GM21390 (cell line): ENCODE measurements at regions not wholly inside any gene's neighbourhood (a gene's known extent, or its start where the extent isn't known, plus 50 kb on each side); places are given as distances from the start of the nearest gene placed in this dataset.

Source experiments
- ATAC-seq: cut with Tn5 transposase; IDR thresholded peaks from one replicate; pipeline ENCODE4 v1.9.1; 2021; ENCODE audit not compliant: unreplicated experiment

DNA sequence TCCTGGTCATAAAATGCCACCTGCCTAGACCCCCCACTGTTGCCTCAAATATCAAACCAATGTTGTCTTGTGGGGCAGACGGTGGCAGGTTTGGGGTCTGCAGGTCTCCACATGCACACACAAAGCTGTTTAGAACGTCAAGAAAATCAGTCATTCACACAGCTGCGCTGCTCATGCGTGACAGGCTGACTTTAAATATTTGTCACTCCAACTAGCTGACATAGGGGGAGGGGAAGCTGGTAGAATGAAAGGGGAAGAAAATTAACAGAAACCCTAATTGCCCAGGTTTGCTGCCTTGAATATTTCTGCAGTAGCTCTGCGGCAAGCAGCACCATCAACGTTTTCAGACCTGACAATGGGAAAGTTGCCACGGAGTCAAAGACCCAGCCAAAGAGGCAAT lies 201.8 kb downstream of the ABHD5 start:
- ATAC-seq = peak; percentile 72

DNA sequence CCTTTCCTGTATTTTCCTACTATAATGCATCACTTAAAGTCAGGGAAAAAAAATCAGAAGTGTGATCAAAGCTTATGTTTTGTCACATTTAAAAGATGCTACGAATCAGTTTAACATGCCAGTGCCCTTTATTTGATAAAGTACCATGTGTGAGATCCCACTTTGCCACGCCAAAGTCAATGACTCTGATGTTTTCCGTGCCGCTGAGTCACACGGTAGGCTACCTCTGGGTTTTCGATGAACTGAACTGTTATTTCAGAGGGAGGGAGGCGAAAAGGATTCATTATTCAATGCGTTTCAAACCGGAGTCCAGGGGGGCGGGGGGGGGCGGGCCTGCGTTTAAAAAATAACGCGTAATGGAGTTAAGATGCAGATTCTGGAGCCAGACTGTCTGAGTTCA lies 203.0 kb downstream of the ABHD5 start:
- ATAC-seq = no peak

DNA sequence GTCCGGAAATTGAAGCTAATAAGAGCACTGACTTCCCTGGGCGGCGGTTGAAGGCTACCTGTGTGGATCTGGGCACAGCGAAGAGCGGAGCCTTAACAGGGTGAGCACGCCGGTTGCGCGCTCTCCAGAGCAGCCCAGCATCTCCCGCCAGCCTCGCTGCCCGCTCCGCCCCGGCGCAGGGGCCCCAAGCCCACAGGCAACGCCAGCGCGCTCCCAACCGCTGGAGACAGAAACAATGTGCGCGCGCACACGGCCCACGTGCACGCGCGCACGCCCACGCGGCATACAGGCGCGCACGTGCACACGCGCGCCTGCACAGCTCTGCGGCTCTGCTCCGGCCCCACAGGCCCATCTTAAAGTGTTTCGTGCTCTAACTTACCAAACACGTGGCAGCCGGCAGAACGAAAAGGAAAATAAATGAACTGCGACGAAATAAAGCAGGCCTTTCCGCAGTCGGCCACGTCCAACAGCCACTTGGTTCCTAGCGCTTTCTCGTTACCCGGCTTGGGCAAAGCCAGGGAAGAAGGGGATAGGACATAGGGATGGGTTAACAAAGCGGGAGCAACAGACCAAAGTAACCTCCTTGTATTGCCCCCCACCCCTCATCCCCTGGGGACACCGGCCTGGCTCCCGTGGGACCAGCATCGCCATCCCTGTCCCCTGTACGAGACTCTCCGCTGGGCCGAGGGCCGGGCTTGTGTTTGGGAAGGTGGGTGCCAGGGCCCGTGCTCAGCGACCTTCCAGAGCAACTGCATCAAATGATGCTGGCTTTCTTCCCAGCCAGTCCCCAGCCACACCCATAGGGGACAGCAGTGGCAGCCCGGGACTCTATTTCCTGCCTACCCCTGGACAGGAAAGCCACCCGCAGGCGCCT lies 203.7 kb downstream of the ABHD5 start:
- peak; percentile 65 for ATAC-seq

DNA sequence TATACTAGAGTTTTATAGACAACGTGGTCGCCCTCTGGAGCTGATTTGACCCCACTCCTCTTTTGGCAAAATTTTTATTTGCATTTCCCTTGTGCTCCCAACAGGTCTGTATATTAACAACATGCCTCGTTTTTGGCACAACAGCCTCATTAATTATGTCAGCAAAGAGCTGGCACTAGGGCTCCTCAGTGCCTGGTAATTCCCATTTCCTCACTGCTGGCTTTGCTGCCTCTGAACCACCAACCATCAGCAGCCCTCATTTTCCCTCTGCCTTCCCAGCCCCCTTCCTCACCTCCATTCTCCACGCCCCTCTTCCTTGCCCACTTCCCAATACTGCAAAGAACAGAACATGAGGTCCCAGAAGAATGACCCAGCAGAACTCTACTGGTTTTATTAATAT lies 204.8 kb downstream of the ABHD5 start:
- ATAC-seq = no peak

DNA sequence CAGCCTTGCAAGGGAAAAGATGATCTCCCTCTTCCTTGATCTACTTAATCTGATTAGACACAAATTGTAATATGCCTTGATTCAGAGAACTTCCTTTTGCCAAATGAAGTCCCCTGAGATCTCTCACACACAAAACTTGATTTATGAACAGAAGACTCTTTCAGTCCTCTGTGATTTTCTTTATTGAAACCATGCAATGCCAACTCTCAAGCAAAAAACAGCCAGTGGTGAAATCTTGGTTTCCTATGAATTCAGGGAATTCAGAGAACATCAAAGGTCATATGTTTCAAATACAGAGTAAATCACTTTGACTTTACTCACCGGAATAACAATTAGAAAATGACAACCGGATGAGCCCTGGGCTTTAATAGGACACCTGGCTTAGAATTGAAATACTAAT lies 211.7 kb downstream of the ABHD5 start:
- ATAC-seq = no peak

DNA sequence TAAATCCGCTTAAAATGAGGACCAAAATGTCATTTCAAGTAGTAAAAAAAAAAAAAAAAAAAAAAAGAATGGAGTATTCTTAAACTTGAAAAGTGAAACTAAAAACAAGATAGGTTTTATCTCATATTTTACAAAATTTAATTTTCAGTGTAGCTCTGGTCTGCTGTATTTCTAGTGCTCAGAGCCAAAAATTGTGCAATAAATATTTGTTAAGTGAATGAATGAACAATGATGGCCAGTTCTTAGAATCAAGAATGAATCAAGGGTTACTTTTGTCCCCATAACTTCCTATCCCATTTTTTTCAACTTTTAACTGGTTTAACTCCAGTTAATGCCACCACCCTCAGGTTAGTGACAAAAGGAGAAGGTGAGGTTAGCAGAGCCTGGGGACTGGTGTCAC lies 214.4 kb downstream of the ABHD5 start:
- ATAC-seq = no peak

DNA sequence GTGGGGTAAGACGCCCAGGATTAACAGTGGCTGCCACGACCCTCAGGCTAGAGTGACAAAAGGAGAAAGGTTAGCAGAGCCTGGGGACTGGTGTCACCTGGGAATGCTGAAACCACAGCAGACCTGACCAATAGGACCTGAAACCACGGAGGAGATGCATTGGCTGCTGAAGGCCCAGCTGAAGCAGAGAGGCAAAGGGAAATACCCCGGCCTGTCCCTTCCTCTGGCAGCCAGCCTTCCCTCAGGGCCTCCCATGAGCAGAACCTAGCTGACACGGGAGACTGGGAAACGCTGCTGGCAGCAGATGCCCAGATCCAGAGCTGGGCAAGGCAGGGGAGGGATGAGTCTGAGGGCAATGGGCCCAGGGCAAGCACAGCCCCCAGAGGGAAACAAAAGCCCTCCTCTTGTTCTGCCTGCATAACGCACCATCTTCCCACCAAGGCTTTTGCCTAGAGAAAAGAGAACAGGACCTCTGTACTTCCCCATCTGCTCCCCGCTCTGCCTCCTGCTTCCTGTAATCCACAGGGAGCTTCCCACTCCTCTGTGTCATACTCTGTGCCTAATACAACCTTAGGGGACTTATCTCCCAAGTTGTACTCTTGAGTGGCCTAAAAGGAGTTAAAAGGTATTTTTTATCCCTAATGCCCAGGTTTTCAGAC lies 216.2 kb downstream of the ABHD5 start:
- peak; percentile 34 for ATAC-seq

DNA sequence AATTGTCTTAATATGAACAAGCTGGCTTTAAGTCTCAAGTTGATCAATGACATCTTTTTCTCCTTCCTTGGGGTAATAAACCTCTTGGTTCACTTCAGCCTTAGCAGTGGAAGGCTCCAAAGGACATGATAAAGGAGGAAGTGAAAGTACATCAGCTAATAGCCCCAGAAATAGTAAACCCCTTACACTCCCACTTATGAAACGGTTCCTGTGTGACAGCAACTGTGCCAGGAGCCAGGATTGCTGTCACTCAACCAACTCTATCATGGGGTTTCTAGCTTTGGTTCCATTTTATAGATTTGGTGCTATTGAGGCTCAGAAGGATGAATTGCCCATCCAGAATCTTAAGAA lies 216.7 kb downstream of the ABHD5 start:
- peak; percentile 94 for ATAC-seq

DNA sequence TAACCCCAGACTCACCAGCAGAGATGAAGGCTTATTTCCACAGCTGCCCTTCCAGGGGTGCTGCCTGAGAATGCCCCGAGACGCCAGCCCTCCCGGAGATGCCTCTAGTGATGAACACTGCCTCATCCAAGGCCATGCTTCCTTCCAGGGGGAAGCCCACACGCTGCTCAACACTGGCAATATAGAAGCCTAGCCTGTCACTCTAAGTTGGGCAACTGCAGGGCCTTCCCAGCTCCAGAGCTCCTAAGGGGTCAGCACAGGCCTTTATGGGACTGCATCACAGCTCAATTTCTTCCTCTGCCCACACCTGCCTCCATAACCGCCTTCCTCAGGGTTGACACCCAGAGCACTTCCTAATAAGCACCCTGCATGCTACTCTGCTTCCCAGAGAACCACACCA lies 217.7 kb downstream of the ABHD5 start:
- ATAC-seq = no peak

DNA sequence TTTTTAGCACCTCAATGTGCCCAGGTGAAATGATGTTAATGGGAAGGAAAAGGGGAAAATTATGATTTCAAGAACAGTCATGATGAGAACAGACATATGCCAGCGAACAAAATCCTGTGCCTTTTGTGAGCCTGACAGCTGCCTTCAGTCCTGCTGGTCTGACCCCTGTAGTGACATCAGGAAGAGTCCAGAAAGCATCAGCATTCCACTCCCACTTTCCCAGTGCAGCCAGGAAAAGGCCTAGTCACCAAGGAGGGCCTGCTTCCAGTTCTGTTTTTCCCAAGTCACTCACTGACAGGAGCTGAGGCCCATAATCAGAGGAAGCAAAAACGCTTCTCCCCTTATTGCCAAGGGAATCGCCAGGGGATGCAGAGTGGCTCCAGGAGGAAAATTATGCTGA lies 218.4 kb downstream of the ABHD5 start:
- ATAC-seq = no peak

DNA sequence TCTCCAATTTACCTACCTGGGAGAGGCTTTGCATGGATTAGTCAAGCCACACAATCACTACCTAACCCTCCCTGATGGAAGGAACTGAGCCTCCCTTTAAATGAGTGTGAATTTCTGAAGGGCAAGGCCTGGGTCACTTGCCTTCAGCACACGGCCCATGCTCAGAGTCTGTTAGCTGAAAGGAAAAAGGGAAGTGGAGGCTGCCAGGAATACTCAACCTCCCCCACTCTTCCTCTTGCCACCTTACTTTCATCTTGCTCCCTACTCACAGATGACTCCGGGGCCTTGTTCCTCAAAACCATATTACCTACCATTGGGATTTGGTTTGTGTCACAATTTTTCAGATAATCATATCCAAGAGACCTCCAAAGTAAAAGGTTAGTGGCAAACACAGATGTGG lies 220.0 kb downstream of the ABHD5 start:
- ATAC-seq = no peak

DNA sequence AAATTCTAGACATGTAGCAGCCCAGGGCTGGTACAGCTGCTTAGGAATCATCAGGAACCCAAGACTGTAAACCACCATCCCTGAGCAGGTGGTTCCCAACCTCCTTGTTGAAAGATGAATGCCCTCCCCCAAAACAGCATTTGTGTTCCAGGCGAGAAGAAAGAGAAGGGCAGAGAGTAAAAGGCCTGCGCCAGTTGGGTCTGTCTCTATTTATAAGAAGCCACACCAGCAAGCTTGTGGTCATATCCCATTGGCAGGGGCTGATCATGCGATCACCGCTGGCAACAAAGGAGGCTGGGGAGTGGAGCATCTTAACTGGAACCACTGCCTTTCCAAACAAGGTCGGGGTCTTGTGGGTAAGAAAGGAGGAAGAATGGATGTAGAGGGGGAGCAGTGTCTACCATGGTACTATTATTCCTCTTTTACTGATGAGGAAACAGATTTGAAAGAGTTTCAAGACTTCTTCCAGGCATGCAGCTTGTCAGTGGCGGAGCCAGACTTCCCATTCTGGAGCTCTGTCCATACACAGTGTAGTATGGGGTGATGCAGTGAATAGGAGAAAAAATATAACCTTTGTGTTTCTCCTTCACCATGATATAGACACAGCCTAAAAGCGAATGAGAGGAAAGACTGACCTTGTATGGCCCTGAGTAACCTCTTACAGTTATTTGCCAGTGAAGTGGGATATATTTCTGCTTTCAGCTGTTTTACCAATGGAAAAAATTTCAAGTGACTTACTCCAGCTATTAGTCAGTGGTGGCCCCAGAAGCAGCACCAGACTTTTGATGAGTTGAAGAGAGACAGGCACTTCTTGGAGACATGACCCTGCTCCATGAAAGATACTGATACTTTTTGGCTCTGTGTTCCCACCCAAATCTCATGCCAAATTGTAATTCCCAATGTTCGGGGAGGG lies 222.6 kb downstream of the ABHD5 start:
- no peak for ATAC-seq

DNA sequence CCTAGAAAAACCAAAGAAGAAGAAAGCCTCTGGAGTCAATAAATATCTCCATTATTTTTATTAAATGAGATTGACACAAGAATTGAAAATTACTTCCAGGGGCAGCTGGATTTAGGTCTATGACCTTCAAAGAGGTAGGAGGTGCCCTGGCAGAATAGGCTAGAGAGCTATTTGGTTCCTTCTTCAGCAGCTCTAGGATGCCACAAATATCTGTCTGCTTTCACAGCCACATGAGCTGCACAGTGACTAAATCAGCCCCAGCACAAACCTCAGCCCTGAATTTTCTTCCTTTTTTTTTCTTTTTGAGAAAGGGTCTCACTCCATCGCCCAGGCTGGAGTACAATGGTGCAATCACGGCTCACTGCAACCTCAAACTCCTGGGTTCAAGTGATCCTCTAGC lies 223.5 kb downstream of the ABHD5 start:
- ATAC-seq = no peak

DNA sequence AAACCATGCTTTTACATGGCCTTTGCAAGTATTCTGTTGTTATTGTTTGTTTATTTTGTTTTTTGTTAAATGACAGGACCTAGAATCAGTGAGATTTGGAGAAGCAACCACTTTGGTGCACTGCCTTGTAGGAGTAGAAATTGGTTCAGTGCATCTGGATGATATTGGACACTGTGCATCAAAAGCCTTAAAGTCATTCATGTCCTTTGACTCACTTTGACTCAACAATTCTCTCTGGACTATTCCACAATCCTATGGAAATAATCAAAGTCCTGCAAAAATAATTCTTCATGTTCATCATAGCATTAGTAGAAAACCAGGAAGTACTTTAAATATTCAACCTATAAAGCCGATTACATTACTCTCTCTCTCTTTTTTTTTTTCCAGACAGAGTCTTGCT lies 224.8 kb downstream of the ABHD5 start:
- ATAC-seq = no peak

DNA sequence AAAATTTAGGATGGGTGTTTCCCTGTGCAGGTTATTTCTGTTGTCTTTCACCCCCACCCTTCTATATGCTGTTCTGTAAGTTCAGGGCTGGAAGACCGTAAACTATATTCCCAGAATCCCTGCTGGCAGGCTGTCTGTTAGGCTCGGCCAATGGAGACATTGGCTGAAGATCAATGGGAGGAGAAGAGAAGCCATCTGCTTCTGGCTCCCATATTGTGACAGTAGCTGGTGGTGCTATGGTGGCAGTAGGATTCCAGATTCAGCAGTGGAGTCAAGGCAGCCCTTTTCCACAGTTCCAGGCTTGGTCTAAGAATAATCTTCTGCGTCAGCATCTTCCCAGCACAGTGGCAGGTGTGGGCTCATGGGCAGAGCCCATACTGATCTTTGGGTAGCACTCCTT lies 226.6 kb downstream of the ABHD5 start:
- no peak for ATAC-seq

DNA sequence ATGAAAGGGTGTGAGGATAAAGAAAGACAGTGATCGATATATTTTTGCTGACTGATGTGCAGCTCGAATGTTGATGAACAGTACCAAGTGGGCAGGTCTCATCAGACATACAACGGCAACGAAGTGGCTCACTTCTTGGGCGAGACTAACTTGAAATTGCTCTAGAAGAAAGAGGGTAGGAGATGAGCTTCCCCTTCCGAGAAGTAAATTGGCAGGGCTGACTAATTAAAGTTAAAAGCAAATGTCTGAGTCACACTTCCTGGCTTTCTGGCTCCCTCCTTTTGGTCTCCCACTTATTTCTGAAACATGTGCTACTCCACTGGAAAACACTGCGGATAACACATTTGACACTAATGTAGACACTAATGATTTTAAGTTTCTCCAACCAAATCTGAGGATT lies 228.3 kb downstream of the ABHD5 start:
- no peak for ATAC-seq

DNA sequence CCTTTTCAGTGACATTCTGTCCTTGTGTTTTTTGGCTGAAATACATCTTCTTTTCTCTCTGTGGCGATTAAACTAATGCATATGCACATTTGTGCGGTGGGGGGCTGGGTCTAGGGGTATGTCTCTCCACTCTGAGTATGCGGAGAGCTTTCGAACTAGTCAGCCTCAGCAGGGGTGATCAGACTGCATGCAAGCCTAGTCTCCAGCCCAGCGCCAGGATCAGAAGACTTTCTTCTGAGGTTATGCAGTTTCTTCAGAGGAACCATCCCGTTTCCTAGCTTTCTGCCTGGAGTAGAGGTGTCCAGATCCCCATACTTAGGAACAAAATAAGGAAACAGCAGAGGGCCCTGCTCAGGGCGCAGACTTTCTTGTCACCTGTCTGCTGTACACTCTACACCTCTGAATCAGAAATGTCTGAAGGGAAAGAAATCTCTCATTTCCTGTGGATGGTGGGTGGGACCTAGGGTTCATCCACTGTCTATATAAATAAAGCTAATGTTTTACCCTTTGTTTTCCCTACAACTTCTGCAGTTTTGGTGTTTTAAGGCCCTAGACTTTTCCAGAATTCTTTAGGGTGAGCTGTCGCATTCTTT lies 230.4 kb downstream of the ABHD5 start:
- no peak for ATAC-seq

DNA sequence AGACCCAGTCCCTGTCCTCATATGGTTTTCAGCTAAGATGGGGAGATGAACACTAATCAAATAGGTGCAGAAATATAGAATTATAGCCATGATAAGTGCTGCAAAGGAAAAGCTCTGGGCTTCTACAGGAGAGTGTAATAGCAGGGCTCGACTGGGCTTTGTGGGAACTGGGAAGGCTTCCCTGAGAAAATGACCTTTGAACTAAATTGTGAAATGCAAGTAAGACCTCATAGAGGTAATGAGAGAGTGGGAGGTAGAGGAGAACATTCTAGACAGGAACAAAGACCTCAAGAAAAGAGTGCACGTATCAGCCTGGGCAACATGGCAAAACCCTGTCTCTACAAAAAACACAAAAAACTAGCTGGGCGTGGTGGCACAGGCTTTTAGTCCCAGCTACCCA lies 231.6 kb downstream of the ABHD5 start:
- ATAC-seq = no peak

DNA sequence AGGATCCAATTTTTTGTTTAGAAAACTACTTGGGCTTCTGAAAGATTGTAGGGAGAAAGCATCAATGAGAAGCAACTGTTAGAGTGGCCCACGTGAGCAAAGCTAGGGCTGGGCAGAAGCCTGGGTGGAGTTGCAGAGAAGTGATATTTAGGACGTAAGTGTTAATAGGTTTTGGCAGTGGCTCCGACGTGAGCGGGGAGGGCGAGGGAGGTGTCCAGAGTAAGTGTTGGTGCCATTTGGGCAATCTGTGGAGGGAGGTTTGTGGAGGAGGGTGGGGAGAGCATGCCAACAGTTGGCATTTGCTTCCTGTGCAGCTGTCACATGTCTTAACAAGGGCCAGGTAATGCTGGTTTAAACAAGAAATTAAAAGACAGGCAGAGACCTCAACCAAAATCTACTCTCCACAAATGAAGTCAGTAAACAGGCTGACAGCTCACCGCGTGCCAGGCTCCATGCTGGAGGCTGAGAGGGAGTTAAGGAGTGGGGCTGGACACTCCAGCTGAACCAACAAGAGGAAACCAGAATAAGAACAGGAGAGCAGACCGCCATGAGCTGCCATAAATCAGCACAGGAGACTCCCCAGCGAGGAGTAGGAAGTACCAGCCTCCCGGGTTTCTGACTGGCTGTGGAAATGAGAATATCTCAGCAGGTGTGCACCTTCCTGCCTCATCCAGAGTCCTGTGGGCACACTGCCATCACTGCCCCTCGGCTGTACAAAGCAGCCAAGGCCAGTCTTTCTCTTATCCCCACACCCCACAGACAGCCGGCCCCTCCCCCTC lies 232.6 kb downstream of the ABHD5 start:
- no peak for ATAC-seq

DNA sequence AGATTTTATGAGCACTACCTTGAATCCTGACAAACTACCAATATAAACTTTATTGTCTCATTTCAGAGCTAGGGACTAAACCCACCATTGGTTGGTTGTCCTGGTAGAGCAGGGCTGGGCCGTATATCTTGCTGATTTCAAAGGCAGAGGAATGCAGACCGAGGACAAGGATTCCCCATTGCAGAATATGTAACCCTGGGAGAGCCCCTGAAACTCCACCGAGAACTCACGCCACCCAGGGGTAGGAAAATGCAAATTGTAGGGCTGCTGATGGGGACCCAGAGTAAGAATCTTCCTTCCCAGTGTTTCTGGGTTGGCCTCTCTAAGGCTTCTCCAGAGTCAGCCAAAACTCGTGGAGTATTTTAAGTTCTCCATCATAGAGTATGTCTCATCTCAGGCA lies 235.3 kb downstream of the ABHD5 start:
- no peak for ATAC-seq

DNA sequence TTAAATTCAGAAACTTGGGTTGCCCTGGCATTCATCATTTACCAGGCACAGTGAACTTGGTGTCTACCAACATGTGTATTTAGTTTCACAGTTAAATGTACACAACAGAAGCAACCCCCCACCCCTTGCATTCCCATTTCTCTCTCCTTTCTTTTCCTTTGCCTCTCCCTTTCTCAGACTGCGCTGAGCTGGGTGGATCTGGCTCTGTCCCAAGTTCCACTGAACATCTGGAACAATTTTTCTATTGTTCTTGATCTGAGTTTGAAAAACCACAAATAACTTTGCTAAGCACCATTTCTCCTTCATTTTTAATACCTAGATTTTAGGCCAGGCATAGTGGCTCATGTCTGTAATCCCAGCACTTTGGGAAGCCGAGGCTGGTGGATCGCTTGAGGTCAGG lies 242.2 kb downstream of the ABHD5 start:
- ATAC-seq = no peak
